ENCODE measurements at regions not wholly inside any gene's neighbourhood (a gene's known extent, or its start where the extent isn't known, plus 50 kb on each side); places are given as distances from the start of the nearest gene placed in this dataset.

GRCh38 chr3:67783281-67784250, 129.2 kb upstream of the SUCLG2 start:
- no peaks in the 10 kb centered on the region for H3K36me3 ChIP-seq
- no peaks in the 10 kb centered on the region for H3K27me3 ChIP-seq
- H3K27ac ChIP-seq: no peak overlapping the region
- H3K4me1 ChIP-seq (ENCODE audit: insufficient read depth): no peaks in the 10 kb centered on the region
- no peak overlapping the region for H3K4me3 ChIP-seq
- TF ChIP-seq POLR2A (IDR thresholded peaks at IDR 0.05) (no peak), EP300 (IDR thresholded peaks at IDR 0.05) (no peak), CTCF (IDR thresholded peaks at IDR 0.05) (no peak)
- no peak for DNase-seq
- 17 to 25% (median 18%) methylated on average over 3 of the region's 3 CpGs for WGBS, 3 donors
- intact Hi-C loops (cut with DNase I): no loop called here
- peaks cover 0 to 4% of the 10 kb centered on the region in 2 donors for H3K9me3 ChIP-seq

GRCh38 chr3:67781871-67782270, 127.5 kb upstream of the SUCLG2 start:
- Histone ChIP-seq H3K4me3 (no peak overlapping the region), H3K9me3 (peaks cover 0 to 4% of the 10 kb centered on the region in 2 donors), H3K4me1 (ENCODE audit: insufficient read depth) (no peaks in the 10 kb centered on the region), H3K27me3 (no peaks in the 10 kb centered on the region), H3K36me3 (no peaks in the 10 kb centered on the region), H3K27ac (no peak overlapping the region)
- intact Hi-C loops (cut with DNase I): no loop called here
- no peak for TF ChIP-seq CTCF (IDR thresholded peaks at IDR 0.05)
- TF ChIP-seq EP300 (IDR thresholded peaks at IDR 0.05): no peak
- no peak for TF ChIP-seq POLR2A (IDR thresholded peaks at IDR 0.05)
- DNase-seq: no peak
- 74 to 90% (median 86%) methylated on average over 7 of the region's 7 CpGs for WGBS, 3 donors

- Histone ChIP-seq H3K27ac (no peak overlapping the region), H3K4me3 (no peak overlapping the region), H3K4me1 (ENCODE audit: insufficient read depth) (no peaks in the 10 kb centered on the region), H3K36me3 (no peaks in the 10 kb centered on the region), H3K9me3 (peaks cover 0 to 4% of the 10 kb centered on the region in 2 donors), H3K27me3 (no peaks in the 10 kb centered on the region)
- intact Hi-C loops (cut with DNase I): no loop called here
- WGBS, 3 donors: 90 to 94% (median 93%) methylated on average over 11 of the region's 11 CpGs
- no peak for TF ChIP-seq EP300 (IDR thresholded peaks at IDR 0.05)
- TF ChIP-seq POLR2A (IDR thresholded peaks at IDR 0.05): no peak
- no peak for TF ChIP-seq CTCF (IDR thresholded peaks at IDR 0.05)
- DNase-seq: no peak
Observed at GRCh38 chr3:67781218-67781617, 126.8 kb upstream of the SUCLG2 start.

- no peaks in the 10 kb centered on the region for H3K27me3 ChIP-seq
- intact Hi-C loops (cut with DNase I): no loop called here
- no peaks in the 10 kb centered on the region for H3K36me3 ChIP-seq
- TF ChIP-seq EP300 (IDR thresholded peaks at IDR 0.05): no peak
- TF ChIP-seq CTCF (IDR thresholded peaks at IDR 0.05): no peak
- no peak for TF ChIP-seq POLR2A (IDR thresholded peaks at IDR 0.05)
- H3K4me3 ChIP-seq: no peak overlapping the region
- no peak overlapping the region for H3K27ac ChIP-seq
- WGBS, 3 donors: 85 to 90% (median 89%) methylated on average over 7 of the region's 7 CpGs
- no peaks in the 10 kb centered on the region for H3K9me3 ChIP-seq
- DNase-seq: no peak
- no peaks in the 10 kb centered on the region for H3K4me1 ChIP-seq (ENCODE audit: insufficient read depth)
Observed at GRCh38 chr3:67774676-67775075, 120.3 kb upstream of the SUCLG2 start.

Measured in ovary (tissue), 7 donors.